H9 (cell line): ENCODE measurements at regions not wholly inside any gene's neighbourhood (a gene's known extent, or its start where the extent isn't known, plus 50 kb on each side); places are given as distances from the start of the nearest gene placed in this dataset.

Source experiments
- DNase-seq: peaks from one replicate; pipeline ENCODE4 v3.0.0-alpha.2; 2017
- H2AFZ ChIP-seq: one replicate; pipeline ENCODE4 v1.6.1; 2013; ENCODE audit warnings: mild to moderate bottlenecking, low read length, control low read depth, moderate library complexity
- H2AK5ac ChIP-seq: 2 replicates; pipeline ENCODE4 v1.6.1; 2013; ENCODE audit warnings: low read length, control low read depth, mixed read lengths; ENCODE audit not compliant: insufficient read length
- H2BK120ac ChIP-seq: one replicate; pipeline ENCODE4 v1.6.1; 2013; ENCODE audit warnings: low read depth, mild to moderate bottlenecking, low read length, control low read depth, inconsistent platforms; ENCODE audit not compliant: poor library complexity, severe bottlenecking
- H2BK12ac ChIP-seq: 2 replicates; pipeline ENCODE4 v1.6.1; 2013; ENCODE audit warnings: low read length, control low read depth, mixed read lengths, low read depth; ENCODE audit not compliant: insufficient read length
- H2BK15ac ChIP-seq: 2 replicates; pipeline ENCODE4 v1.6.1; 2013; ENCODE audit warnings: low read depth, low read length, control low read depth
- H2BK20ac ChIP-seq: one replicate; pipeline ENCODE4 v1.6.1; 2013; ENCODE audit warnings: low read depth, mild to moderate bottlenecking, low read length, control low read depth, inconsistent platforms; ENCODE audit not compliant: poor library complexity, severe bottlenecking
- H2BK5ac ChIP-seq: 2 replicates; pipeline ENCODE4 v1.6.1; 2013; ENCODE audit warnings: low read length, control low read depth, mixed read lengths; ENCODE audit not compliant: insufficient read length
- H3K14ac ChIP-seq: 2 replicates; pipeline ENCODE4 v1.6.1; 2013; ENCODE audit warnings: low read length, control low read depth; ENCODE audit not compliant: insufficient read depth
- H3K18ac ChIP-seq: 2 replicates; pipeline ENCODE4 v1.6.1; 2013; ENCODE audit warnings: low read depth, mild to moderate bottlenecking, mixed read lengths, low read length, control low read depth; ENCODE audit not compliant: insufficient read length
- H3K23ac ChIP-seq: 2 replicates; pipeline ENCODE4 v1.6.1; 2013; ENCODE audit warnings: low read length, control low read depth, mixed read lengths, low read depth; ENCODE audit not compliant: insufficient read length
- H3K23me2 ChIP-seq: 2 replicates; pipeline ENCODE4 v1.6.1; 2013; ENCODE audit warnings: low read depth, mild to moderate bottlenecking, mixed read lengths, low read length, control low read depth; ENCODE audit not compliant: insufficient read length, poor library complexity, severe bottlenecking
- H3K27ac ChIP-seq: 2 replicates; pipeline ENCODE4 v1.5.1; 2013; ENCODE audit warnings: low read length, control low read depth, mixed read lengths, low read depth; ENCODE audit not compliant: insufficient read length
- H3K27me3 ChIP-seq: 2 replicates; pipeline ENCODE4 v1.6.1; 2013; ENCODE audit warnings: low read length, control low read depth, inconsistent platforms; ENCODE audit not compliant: insufficient read depth
- H3K4ac ChIP-seq: 2 replicates; pipeline ENCODE4 v1.6.1; 2013; ENCODE audit warnings: low read depth, mild to moderate bottlenecking, control low read depth, inconsistent platforms, low read length, moderate library complexity
- H3K4me1 ChIP-seq: 2 replicates; pipeline ENCODE4 v1.6.1; 2013; ENCODE audit warnings: low read length, control low read depth, inconsistent platforms; ENCODE audit not compliant: insufficient read depth
- H3K4me2 ChIP-seq: 2 replicates; pipeline ENCODE4 v1.6.1; 2013; ENCODE audit warnings: low read length, control low read depth, mixed read lengths; ENCODE audit not compliant: insufficient read length, insufficient read depth
- H3K56ac ChIP-seq: 2 replicates; pipeline ENCODE4 v1.6.1; 2013; ENCODE audit warnings: low read depth, mild to moderate bottlenecking, mixed read lengths, low read length, control low read depth; ENCODE audit not compliant: insufficient read length
- H3K79me1 ChIP-seq: 2 replicates; pipeline ENCODE4 v1.6.1; 2013; ENCODE audit warnings: low read depth, mild to moderate bottlenecking, moderate library complexity, low read length, control low read depth, inconsistent platforms; ENCODE audit not compliant: insufficient read depth, poor library complexity, severe bottlenecking
- H3K79me2 ChIP-seq: 2 replicates; pipeline ENCODE4 v1.6.1; 2013; ENCODE audit warnings: low read length, control low read depth, inconsistent platforms; ENCODE audit not compliant: insufficient read depth
- H3K9ac ChIP-seq: 2 replicates; pipeline ENCODE4 v1.6.1; 2013; ENCODE audit warnings: low read length, control low read depth, mixed read lengths; ENCODE audit not compliant: insufficient read length; ENCODE audit errors: extremely low read depth
- H3K9me3 ChIP-seq: one replicate; pipeline ENCODE4 v1.6.1; 2013; ENCODE audit warnings: low read depth, low read length, inconsistent platforms; ENCODE audit not compliant: control insufficient read depth
- H3T11ph ChIP-seq: one replicate; pipeline ENCODE4 v1.6.1; 2013; ENCODE audit warnings: mild to moderate bottlenecking, low read length, control low read depth, inconsistent platforms
- H4K20me1 ChIP-seq: one replicate; pipeline ENCODE4 v1.6.1; 2013; ENCODE audit not compliant: control insufficient read depth, insufficient read length, insufficient read depth
- H4K5ac ChIP-seq: 2 replicates; pipeline ENCODE4 v1.6.1; 2013; ENCODE audit warnings: low read depth, mild to moderate bottlenecking, mixed read lengths, low read length, control low read depth; ENCODE audit not compliant: insufficient read length
- H4K8ac ChIP-seq: replicated peaks from 2 replicates; pipeline ENCODE4 v1.6.1; 2013; ENCODE audit warnings: low read length, control low read depth, mixed read lengths, low read depth; ENCODE audit not compliant: insufficient read length
- H4K91ac ChIP-seq: 2 replicates; pipeline ENCODE4 v1.6.1; 2013; ENCODE audit warnings: low read depth, mild to moderate bottlenecking, moderate library complexity, mixed read lengths, low read length, control low read depth; ENCODE audit not compliant: insufficient read length
- H3K27ac Mint-ChIP-seq, 3 experiments: 2 replicates in 2 of 3; 3 replicates in 1 of 3; pipeline ENCODE4 v1.8.0; 2020 to 2021; ENCODE audit warnings: mixed read lengths in 3 of 3, mild to moderate bottlenecking in 1 of 3, moderate library complexity in 1 of 3
- H3K27me3 Mint-ChIP-seq: 2 replicates; pipeline ENCODE4 v1.8.0; 2021; ENCODE audit warnings: low read depth, mild to moderate bottlenecking, moderate library complexity, mixed read lengths
- H3K36me3 Mint-ChIP-seq, 3 experiments: 2 replicates in 2 of 3; 3 replicates in 1 of 3; pipeline ENCODE4 v1.8.0; 2020 to 2021; ENCODE audit warnings: low read depth in 3 of 3, mixed read lengths in 3 of 3; ENCODE audit not compliant: insufficient read depth in 1 of 3
- H3K4me1 Mint-ChIP-seq, 2 experiments: 2 replicates each; pipeline ENCODE4 v1.8.0; 2020; ENCODE audit warnings: mixed read lengths in 2 of 2
- H3K4me3 Mint-ChIP-seq, 2 experiments: 2 replicates in 1 of 2; 3 replicates in 1 of 2; pipeline ENCODE4 v1.8.0; 2020 to 2021; ENCODE audit warnings: mild to moderate bottlenecking in 2 of 2, mixed read lengths in 2 of 2, moderate library complexity in 1 of 2
- H3K9me3 Mint-ChIP-seq, 2 experiments: 2 replicates in 1 of 2; 3 replicates in 1 of 2; pipeline ENCODE4 v1.8.0; 2020; ENCODE audit warnings: mild to moderate bottlenecking in 2 of 2, mixed read lengths in 2 of 2, moderate library complexity in 1 of 2
- WGBS: extraction: QIAGEN DNeasy Blood & Tissue Kit; methylation state at CpG from one replicate; pipeline ENCODE4 v1.1.7; 2013; ENCODE audit warnings: missing lambda C conversion rate, low lambda C conversion rate, mixed read lengths; ENCODE audit not compliant: insufficient read length; ENCODE audit errors: extremely low coverage; 5-methylcytosine and 5-hydroxymethylcytosine counted together
- TF ChIP-seq, protein P1 (sequence below): fragments of 200-600 bp; sonication (generic); conservative IDR thresholded peaks from 3 replicates; pipeline ENCODE4 v1.8.0; 2021; ENCODE audit warnings: antibody characterized with exemption, mild to moderate bottlenecking

DNA sequence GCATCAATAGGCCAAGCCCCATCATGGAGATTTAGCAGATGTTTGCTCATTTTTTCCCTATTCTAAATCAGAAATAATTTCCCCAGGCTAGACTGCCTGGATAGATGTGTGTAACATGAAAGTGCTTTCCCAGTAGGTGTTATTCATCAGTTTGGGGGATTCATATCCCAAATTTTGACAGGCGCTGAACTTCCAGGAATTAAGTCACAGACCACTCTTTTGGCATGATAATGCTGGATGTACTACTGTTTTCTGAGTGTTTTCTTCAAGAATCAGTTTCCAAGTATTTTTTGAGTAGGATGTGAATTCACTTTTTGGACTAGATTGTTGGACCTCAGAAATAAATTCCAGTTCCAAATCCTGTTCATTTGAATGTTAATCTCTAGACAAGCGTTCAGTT, 637.4 kb downstream of the REEP3 start:
- H3K27me3 Mint-ChIP-seq: no peaks in the 10 kb centered on the region
- no peak overlapping the region for H2BK120ac ChIP-seq
- H3K27ac ChIP-seq: no peak overlapping the region
- WGBS: no CpG with 5 or more reads among the region's 2 CpGs
- H3K4me3 Mint-ChIP-seq: no peak overlapping the region
- H3K27ac Mint-ChIP-seq: no peak overlapping the region
- H2BK12ac ChIP-seq: no peak overlapping the region
- H2BK20ac ChIP-seq: no peak overlapping the region
- H3K4me1 ChIP-seq: no peaks in the 10 kb centered on the region
- H3K79me1 ChIP-seq: no peaks in the 10 kb centered on the region
- H2BK15ac ChIP-seq: no peak overlapping the region
- H2BK5ac ChIP-seq: no peak overlapping the region
- no peak overlapping the region for H3K14ac ChIP-seq
- H3K27me3 ChIP-seq: no peaks in the 10 kb centered on the region
- no peak overlapping the region for H4K5ac ChIP-seq
- no peak for DNase-seq
- no peak overlapping the region for H4K8ac ChIP-seq
- no peak overlapping the region for H3K18ac ChIP-seq
- H3K36me3 Mint-ChIP-seq: no peaks in the 10 kb centered on the region
- H4K20me1 ChIP-seq: no peaks in the 10 kb centered on the region
- TF ChIP-seq, protein P1, sequence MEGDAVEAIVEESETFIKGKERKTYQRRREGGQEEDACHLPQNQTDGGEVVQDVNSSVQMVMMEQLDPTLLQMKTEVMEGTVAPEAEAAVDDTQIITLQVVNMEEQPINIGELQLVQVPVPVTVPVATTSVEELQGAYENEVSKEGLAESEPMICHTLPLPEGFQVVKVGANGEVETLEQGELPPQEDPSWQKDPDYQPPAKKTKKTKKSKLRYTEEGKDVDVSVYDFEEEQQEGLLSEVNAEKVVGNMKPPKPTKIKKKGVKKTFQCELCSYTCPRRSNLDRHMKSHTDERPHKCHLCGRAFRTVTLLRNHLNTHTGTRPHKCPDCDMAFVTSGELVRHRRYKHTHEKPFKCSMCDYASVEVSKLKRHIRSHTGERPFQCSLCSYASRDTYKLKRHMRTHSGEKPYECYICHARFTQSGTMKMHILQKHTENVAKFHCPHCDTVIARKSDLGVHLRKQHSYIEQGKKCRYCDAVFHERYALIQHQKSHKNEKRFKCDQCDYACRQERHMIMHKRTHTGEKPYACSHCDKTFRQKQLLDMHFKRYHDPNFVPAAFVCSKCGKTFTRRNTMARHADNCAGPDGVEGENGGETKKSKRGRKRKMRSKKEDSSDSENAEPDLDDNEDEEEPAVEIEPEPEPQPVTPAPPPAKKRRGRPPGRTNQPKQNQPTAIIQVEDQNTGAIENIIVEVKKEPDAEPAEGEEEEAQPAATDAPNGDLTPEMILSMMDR: no peak
- H3K9me3 ChIP-seq: no peaks in the 10 kb centered on the region
- H3K4me1 Mint-ChIP-seq: no peaks in the 10 kb centered on the region
- H2AFZ ChIP-seq: no peak overlapping the region
- H3K23ac ChIP-seq: no peak overlapping the region
- H3K56ac ChIP-seq: no peak overlapping the region
- H3K9me3 Mint-ChIP-seq: no peaks in the 10 kb centered on the region; a peak in 1 of 5 replicates
- no peaks in the 10 kb centered on the region for H3K23me2 ChIP-seq
- no peak overlapping the region for H4K91ac ChIP-seq
- H3K79me2 ChIP-seq: no peaks in the 10 kb centered on the region
- H3T11ph ChIP-seq: no peak overlapping the region
- H3K9ac ChIP-seq: no peak overlapping the region
- H2AK5ac ChIP-seq: no peak overlapping the region
- no peak overlapping the region for H3K4me2 ChIP-seq
- no peak overlapping the region for H3K4ac ChIP-seq
